ENCODE measurements at regions not wholly inside any gene's neighbourhood (a gene's known extent, or its start where the extent isn't known, plus 50 kb on each side); places are given as distances from the start of the nearest gene placed in this dataset.

- Histone ChIP-seq H3K4me2 (ENCODE audit: low read length) (no peak overlapping the region), H3K27ac (ENCODE audit: low read depth, low read length) (no peak overlapping the region)
- no peak for ATAC-seq
Observed at GRCh38 chr4:136369073-136369472, 1163.2 kb downstream of the PCDH18 start.

More at GRCh38 chr4:136369073-136369472, 1163.2 kb downstream of the PCDH18 start:
- Histone ChIP-seq H3K4me1 (ENCODE audit: control insufficient read depth in 1 of 2, insufficient read depth in 2 of 2, low read length in 2 of 2) (no peaks in the 10 kb centered on the region), H3K9ac (ENCODE audit: low read length) (no peak overlapping the region), H3K9me2 (ENCODE audit: insufficient read depth) (0 out of 2 replicates have a peak, but pooled peaks cover 2% of the 10 kb centered on the region), H3K36me3 (ENCODE audit: control insufficient read depth in 1 of 2, insufficient read depth in 2 of 2, low read length in 2 of 2) (no peaks in the 10 kb centered on the region), H4K20me1 (ENCODE audit: insufficient read depth) (no peaks in the 10 kb centered on the region), H3K79me2 (ENCODE audit: insufficient read depth, low read length) (no peaks in the 10 kb centered on the region), H3K9me3 (ENCODE audit: control insufficient read depth in 1 of 2, insufficient read depth in 1 of 2, low read depth in 1 of 2, low read length in 2 of 2) (no peaks in the 10 kb centered on the region), H2AFZ (ENCODE audit: low read depth, low read length, poor library complexity, severe bottlenecking) (no peak overlapping the region), H3K27me3 (ENCODE audit: insufficient read depth, low read length) (no peaks in the 10 kb centered on the region), H3K4me3 (replicated peaks in 1 of 2; ENCODE audit: low read depth in 1 of 2, low read length in 2 of 2) (no peak overlapping the region)
- DNase-seq (ENCODE audit: low read depth, low spot score) = no peak
- CTCF ChIA-PET = no interaction called here
- intact Hi-C loops (cut with micrococcal nuclease) = no loop called here
- RAD21 ChIA-PET (ENCODE audit: low non-redundant PET in 1 of 2, low total read pairs in 2 of 2, uncharacterized antibody in 2 of 2, unreplicated experiment in 2 of 2) = no interaction called here
- no peak for TF ChIP-seq YY1 (IDR thresholded peaks at IDR 0.05; ENCODE audit: extremely low read depth, insufficient replicate concordance, low read depth, low read length)
- TF ChIP-seq EZH2phosphoT487 (IDR thresholded peaks at IDR 0.05; ENCODE audit: borderline replicate concordance) = no peak
- TF ChIP-seq ZFX (IDR thresholded peaks at IDR 0.05) = no peak
- TF ChIP-seq EZH2 (IDR thresholded peaks at IDR 0.05) = no peak
- TF ChIP-seq ELF1 (IDR thresholded peaks at IDR 0.05; ENCODE audit: borderline replicate concordance, low read depth) = no peak
- no peak for TF ChIP-seq POLR2AphosphoS5 (IDR thresholded peaks at IDR 0.05; ENCODE audit: low read depth, low read length)
- TF ChIP-seq, protein P1, sequence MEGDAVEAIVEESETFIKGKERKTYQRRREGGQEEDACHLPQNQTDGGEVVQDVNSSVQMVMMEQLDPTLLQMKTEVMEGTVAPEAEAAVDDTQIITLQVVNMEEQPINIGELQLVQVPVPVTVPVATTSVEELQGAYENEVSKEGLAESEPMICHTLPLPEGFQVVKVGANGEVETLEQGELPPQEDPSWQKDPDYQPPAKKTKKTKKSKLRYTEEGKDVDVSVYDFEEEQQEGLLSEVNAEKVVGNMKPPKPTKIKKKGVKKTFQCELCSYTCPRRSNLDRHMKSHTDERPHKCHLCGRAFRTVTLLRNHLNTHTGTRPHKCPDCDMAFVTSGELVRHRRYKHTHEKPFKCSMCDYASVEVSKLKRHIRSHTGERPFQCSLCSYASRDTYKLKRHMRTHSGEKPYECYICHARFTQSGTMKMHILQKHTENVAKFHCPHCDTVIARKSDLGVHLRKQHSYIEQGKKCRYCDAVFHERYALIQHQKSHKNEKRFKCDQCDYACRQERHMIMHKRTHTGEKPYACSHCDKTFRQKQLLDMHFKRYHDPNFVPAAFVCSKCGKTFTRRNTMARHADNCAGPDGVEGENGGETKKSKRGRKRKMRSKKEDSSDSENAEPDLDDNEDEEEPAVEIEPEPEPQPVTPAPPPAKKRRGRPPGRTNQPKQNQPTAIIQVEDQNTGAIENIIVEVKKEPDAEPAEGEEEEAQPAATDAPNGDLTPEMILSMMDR (IDR thresholded peaks at IDR 0.05 in 2 of 3, conservative IDR thresholded peaks at IDR 0.05 in 1 of 3; ENCODE audit: borderline replicate concordance in 1 of 3, insufficient read depth in 1 of 3, low read depth in 2 of 3, low read length in 2 of 3) = no peak
- TF ChIP-seq EGR1 (IDR thresholded peaks at IDR 0.05; ENCODE audit: low read depth) = no peak
- no peak for TF ChIP-seq ZBTB33 (IDR thresholded peaks at IDR 0.05; ENCODE audit: extremely low read depth, insufficient replicate concordance, low read length)
- TF ChIP-seq SP1 (IDR thresholded peaks at IDR 0.05; ENCODE audit: low read depth) = no peak
- TF ChIP-seq RAD21 (IDR thresholded peaks at IDR 0.05; ENCODE audit: low read depth) = no peak
- no TSS peak for BruUV-seq (replicated peaks)
- POLR2A ChIA-PET = no interaction called here

Data from HCT116 (cell line).